ENCODE measurements at regions not wholly inside any gene's neighbourhood (a gene's known extent, or its start where the extent isn't known, plus 50 kb on each side); places are given as distances from the start of the nearest gene placed in this dataset.

DNA sequence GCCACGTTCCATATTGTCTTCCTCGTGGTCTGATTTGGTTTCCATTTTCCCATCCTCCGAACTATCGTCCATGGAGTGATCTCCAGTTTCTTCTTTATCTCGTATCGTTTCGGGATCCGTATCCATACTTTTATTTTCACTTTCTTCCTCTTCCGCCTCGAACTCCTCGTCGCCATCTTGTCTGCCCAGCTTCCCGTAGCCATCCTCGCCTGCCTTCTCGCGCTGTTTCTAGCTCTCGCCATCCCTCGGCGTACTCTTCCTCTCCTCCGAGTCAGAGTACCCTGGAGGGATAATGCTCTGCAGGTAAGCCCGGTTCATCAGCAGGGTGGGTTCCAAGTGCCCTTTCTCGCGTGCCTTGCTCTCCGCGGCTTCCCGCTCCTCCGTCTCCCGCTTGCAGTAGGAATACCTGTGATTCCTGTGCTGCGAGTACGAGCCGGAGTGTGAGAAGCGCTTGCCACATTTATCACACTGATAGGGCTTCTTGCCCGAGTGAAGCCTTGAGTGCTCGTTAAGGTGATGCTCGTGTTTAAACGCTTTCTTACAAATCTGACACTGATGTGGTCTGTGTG lies 134.5 kb upstream of the TAPT1 start:
- DNase-seq, result no peak

DNA sequence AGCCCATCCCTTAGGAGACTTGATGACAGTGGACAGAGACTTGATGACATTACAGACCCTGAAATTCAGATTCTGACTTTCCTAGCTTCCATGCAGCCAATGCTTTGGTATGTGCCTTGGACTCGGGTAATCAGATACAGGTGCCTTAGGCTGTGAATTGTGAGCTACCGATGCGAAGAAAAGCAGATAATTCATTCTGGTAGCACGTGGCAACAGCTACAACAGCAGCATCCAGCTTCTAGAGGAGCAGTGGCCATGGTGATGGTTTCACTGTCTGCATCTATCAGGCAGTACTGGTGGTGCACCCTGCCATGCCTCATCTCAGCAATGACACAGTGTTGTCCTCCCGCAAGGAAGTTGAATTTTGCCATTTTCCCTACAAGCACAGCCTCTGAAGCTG lies 126.9 kb upstream of the TAPT1 start:
- no peak for DNase-seq

DNA sequence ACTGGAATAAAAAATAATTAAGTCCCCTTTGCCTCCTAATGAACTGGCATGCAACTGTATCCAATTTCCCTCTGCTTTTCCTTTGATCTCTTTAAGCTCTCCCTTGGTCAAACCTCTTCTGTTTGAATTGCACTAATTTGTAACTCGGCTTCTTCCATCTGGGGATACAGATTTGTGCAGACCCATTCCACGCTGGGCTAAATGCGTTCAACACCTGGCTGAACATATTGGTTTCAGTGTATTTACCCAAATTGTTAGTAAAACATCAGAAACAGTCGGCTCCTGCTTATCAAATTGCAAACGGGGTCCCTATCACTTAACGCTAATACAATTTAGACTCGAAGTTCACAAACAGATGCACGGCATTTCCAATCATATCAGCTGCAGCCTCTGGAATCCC lies 124.9 kb upstream of the TAPT1 start:
- DNase-seq, result no peak

DNA sequence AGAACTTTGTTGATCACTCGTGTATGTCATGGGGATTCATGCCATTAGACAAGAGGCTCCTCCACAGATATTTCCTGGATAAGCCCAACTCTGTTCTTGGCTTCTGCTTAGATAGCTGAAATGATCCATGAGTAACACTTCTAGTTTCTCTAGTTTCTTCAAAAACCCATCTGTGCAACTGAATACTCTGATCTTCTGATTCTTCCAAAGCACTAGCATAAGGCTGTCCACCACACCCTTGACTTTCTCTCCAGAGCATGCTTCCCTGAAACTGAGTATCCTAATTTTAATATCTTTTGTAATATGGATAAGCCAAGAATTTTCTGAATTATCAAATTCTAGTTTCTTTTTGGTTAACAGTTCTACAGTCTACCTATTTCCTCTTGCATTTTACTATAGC lies 118.6 kb upstream of the TAPT1 start:
- DNase-seq, result no peak

DNA sequence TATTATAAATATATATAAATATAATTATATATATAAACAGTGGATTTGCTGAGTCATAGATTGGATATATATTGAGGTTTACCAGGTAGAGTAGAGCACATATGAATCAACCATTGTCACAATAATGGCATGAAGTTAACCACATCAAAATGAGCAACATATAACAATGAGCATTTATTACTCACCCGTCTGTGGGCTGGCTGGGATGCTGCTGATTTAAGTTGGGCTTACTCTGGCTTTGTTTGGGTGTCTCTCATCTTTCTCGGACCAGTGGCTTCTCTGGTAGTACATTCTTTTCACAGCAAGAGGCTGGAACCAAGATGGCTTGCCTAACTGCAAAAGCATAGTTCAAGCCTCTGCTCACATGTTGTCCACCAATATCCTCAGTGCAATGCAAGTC lies 111.7 kb upstream of the TAPT1 start:
- no peak for DNase-seq

DNA sequence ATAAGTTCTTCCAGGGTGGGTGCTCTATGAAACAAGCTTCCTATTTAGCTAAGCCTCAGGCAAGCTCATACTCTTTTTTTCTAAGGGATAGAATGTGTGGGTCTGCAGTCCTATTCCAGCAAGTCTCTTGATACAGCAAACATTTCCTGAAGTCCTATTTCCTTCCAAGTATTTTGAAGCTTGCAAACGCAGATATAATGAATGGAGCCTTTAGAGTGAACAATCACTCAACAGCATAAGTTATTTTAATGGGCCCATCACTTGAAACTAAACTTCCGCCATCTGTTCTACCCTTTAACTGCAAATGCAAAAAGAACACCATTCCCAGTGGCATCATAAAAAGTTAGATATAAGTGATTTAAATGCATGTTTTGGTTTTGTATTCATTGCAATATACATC lies 108.3 kb upstream of the TAPT1 start:
- no peak for DNase-seq

DNA sequence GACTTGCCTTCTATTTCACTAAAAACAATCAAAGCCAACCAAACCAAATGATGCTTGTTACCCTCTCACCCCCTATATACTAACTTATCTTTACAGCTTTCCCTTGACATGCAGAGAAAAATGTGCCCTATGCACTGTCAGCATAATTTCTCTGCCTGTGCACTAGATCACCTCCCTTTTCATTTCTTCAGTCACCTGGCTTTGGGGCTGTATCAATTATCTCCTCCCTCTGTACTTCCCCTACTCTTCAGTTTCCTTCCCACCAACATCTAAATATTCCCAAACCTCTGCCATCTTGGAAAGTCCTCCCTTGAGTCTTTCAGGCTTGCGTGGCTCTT lies 103.5 kb upstream of the TAPT1 start:
- DNase-seq, result no peak

DNA sequence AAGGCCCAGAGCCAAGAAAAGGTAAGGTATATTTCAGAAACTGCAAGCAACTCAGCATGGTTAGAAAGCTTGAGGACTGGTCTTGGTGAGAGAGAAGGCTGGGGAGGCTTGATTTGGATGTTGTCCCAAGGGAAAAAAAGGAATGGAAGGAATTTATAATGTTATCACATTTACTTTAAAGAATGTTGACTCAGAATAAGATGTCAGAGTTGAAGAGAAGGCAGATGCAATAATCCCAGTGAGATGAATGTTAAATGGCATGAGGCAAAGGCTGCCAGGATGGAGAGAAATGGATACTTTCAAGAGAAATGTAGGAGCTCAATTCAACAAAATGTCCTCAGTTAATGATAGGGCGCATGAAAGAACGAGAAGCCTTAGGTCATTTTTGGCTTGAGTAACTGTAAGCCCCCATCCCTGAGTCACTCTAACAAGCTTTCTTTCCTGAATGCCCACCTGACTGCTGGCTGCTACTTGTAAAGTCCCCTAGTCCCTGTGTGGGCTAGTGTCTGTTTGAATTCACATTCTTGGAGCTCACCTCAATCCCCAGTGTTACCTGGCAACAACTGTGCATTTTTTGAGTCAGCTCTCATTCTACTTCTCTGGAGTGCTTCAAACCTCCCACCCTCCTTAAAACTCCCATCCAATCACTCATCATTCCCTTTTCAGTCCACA lies 103.0 kb upstream of the TAPT1 start:
- no peak for DNase-seq

DNA sequence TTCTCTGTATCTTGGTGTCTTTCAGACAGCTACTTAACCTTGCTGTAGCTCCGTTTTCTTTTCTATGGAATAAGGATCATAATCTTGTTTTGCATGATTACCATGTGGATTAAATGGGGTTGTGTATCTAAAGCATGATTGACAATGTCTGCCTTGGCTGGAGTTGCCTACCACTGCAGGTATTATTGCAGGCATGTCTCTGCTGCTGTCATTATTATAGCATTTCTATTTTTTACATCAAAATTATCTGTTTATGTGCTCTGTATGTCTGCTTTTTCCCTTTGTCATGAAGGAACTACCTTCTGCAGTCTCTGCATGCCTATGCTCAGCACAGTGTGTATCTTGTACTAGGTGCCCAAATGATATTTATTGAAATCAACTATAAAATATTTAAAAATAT lies 95.9 kb upstream of the TAPT1 start:
- no peak for DNase-seq

DNA sequence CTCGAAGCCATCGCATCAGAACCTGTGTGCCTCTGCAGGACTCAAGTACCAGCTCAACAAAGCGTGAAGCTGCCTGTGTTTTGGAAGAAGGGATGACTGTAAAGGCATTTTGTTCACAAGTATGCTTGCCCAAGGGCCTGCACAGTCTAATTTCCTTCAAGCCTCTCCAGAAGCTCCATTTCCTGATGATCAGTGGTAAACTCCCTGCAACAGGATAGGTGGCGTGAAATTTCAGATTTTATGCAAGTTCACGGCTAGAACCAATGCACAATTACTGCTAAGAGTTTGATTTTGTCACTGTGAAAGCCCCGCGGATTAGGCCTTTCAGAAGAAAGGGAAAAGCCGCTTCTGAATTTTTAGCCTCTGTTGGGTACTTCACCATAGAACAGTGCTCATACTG lies 89.2 kb upstream of the TAPT1 start:
- no peak for DNase-seq

DNA sequence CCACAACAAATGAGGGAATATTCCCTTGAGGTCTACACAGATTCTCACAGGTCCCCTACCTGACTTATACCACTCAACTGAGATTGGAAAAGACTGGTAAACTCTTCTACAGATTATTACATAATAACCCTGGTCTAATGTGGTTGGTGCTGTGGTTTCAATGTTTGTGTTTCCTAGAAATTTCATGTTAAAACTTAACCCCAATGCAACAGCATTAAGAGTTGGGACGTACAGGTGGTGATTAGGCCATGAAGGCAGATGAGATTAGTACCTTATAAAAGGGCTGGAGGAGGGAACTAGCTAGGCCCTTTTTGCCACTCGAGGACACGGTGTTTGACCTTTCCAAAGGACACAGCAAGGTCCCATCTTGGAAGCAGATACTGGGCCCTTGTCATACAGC lies 84.3 kb upstream of the TAPT1 start:
- no peak for DNase-seq

DNA sequence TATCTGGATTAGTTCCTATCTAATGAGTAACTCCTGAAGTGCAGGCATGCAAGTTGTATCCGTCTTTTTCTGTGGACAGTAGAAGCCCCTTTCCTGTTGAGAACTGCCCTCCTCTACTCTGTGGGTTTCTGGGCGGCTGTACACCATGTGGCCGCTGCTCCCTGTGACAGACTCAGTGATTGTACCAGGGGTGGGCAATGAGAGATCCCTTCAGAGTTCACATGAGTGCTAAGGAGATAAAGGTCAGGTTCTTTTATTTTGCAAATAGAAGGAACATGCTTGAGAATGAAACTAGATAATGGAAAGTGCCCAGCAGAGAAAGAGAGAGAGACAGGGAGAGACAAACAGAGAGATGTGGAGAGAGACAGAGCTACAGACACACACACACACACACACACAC lies 76.4 kb upstream of the TAPT1 start:
- DNase-seq, result no peak

DNA sequence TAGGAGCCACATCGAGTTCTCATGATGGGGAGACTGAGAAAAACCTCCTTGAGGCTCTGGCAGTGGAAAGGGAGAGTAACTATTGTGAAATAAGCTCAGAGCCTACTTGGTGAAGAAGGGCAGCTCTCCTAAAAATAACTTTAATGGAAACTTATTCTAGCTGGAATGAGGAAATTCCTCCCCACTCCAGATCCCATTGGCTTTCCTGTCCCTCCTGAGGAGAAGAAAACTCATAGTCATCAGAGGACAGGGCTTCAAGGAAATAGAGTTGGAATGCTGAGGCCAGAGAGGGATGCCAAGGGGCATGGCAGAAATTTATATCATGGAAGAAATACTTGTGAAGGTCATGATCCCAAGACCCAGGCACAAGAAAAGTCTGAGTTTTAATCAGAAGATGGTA lies 70.7 kb upstream of the TAPT1 start:
- DNase-seq, result no peak

DNA sequence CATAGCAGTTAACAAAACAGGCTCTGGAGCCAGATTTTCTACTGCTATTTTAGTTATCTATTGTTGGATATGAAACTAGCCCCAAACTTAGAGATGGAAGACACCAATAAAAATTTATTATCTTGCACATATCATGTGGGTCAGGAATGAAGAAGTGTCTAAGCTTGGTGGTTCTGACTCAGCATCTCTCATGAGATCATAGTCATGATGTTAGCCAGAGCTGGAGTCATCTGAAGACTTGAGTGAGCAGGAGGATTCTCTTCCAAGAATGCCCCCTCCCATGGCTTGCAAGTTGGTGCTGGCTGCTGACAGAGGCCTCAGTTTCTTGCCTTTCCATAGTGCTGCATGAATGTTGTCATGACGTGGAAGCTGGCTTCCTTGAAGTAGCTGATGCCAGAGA lies 68.2 kb upstream of the TAPT1 start:
- DNase-seq, result no peak

DNA sequence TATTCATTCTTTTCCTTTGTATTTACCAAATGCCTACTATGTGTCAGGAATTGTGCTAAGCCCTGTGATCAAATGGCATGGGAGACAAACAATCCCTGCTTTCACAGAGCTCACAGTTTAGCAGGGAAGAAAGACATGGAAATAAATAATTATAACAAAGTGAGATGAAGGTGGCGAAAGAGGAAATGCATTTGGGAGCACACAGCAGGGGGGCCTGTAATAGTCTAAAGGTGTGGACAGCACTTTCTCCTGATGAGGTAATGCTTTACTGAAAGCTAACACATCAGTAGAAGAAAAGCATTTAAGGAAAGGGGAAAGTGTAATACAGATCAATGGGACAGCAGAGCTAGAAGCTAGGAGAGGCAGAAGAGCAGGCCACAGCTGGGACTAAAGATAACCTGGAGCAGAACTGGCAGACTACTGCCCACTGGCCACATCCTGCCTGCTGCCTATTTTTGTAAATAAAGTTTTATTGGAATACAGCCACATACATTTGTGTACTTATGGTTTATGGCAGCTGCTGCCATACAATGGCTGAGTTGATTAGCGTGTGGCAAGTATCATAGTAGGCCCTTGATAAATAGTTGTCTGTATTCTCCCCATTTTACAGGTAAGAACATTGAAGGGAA lies 67.1 kb upstream of the TAPT1 start:
- DNase-seq, result no peak

DNA sequence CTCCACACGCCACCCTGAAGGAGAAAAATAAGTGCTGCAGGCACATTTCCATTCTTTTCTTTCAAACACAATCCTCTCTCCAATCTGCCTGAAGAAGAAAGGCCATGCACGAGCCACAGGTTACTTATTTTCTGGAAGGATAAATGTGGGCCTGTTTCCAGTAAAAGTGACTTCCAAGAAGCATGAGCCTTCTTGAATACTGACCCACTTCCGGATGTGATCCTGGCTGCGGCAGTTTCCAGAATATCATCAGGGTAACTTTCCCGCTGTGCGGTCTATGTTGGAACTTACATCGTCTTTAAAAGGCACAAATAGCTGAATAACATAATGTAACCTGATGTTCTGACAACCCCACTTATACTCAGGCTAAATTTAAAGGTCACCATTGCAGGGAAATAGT lies 66.3 kb upstream of the TAPT1 start:
- peak; percentile 37 for DNase-seq

DNA sequence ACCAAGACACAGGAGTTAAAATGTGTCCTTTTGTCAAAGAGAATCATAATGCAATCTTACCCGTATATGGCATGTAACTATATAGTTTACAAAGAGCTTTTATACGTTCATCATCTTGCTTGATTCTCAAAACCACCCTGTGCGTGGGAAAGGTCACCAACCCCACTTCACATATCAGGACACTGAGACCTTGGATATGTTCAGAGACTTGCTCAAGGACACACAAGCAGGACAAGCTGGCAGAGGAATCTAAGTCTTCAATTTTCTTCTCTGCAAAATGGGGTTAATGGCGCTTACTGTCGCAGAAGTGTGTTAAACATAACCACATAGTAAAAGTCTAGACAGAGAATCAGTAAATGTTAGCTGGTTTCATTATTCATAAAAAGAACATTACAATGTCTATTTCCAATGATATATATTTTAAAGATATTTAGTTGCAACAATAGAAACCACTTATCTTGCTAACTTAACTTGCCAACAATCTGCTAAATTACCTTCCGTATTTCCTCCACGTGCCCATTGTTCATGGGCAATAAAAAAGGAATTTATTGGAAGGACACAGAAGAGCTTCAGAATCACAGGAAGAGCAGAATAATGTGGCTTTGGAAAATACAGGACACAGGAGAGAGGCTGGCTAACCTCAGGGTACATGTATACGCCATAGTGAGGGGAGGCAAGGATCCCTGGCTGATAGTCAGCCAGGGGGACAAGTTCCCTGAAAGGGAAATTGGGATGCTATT lies 64.6 kb upstream of the TAPT1 start:
- DNase-seq, result no peak

DNA sequence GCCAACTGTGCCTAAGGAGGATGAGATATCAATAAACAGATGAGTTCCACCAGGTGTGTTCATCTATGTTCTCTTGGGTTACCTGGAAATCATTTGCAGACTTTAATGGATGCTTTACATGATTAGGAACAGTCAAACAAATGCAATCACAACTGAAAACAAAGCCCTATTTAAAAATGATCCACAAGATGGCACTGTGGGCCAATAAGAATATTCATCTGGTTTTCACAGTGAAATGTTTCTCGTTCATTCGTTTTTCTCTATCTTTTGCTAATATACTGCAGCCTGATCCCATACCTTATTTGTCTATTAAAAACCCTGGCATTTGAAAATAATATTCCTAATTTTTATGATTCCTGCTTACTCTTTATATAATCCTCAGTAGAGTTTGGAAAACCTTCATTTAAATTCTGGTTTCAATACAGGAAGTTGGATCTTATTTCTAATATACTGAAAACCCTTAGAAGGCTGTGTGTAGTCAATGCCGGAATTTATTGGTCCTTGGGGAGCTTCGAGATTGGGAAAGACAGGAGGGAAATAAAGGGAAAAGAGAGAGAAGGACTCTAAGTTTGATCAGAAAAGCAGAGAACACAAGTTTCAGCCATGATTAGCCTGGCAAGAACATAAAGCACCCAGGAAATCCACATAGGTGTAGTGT lies 63.8 kb upstream of the TAPT1 start:
- DNase-seq, result no peak

DNA sequence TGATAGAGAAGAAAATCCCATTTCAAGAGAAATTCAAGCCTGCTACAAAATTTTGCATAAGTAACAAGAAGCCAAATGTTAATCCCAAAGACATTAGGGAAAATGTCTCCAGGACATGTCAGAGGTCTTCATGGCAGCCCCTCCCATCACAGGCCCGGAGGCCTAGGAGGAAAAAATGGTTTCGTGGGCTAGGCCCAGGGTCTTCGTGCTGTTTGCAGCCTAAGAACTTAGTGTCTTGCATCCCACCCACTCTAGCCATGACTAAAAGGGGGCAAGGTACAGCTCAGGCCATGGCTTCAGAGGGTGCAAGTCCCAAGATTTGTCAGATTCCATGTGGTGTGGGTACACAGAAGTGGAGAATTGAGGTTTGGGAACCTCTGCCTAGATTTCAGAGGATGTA lies 57.8 kb upstream of the TAPT1 start:
- DNase-seq, result no peak

DNA sequence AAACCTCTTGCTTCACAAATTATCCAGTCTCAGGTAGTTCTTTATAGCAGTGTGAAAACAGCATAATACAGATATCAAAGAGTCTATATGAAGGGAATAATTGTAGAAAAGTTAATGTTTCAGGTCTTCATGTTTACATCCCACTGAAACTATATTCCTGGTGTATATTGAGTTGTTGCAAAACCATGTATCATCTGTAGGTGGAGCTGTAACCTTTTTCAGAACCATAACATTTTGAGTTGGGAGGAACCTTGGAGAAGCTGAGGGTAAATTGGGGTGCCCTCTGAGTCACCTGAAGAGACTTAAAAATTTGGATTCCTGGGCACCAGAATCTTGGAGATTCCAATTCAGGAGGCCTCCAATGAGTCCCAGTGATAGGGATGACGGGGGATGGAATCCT lies 51.9 kb upstream of the TAPT1 start:
- no peak for DNase-seq
